ENCODE measurements at regions not wholly inside any gene's neighbourhood (a gene's known extent, or its start where the extent isn't known, plus 50 kb on each side); places are given as distances from the start of the nearest gene placed in this dataset.

DNA sequence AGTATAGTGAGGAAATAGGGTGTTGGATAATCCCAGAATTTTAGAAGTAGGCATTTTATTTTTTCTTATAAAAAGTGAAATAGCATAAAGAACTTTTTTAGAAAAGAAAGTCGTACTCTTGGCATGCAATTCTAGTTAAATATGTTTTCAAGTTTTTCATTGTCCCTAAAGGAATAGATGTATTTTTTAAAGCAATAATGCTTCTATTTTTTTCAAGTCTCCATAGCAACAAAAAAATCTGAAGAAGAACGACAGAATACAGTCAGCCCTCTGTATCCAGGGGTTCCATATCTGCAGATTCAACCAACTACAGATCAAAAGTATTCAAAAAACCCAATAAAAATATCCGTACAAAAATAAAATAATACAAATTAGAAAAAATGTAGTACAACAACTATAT lies 538.2 kb downstream of the GLUD2 start:
- no peak overlapping the region for H3K9ac ChIP-seq (ENCODE audit: control insufficient read depth, extremely low read depth, insufficient read depth, low read length)
- no peaks in the 10 kb centered on the region for H4K20me1 ChIP-seq (ENCODE audit: control insufficient read depth, extremely low read depth, insufficient read depth, low read length)
- H3K4me2 ChIP-seq (ENCODE audit: control insufficient read depth, extremely low read depth, insufficient read depth, low read depth, low read length): no peak overlapping the region
- H3K4me3 ChIP-seq (ENCODE audit: control insufficient read depth in 2 of 3, extremely low read depth in 1 of 3, insufficient read depth in 2 of 3, low read depth in 1 of 3, low read length in 3 of 3): no peak overlapping the region
- H3K27ac ChIP-seq (ENCODE audit: control insufficient read depth, insufficient read depth, low read length): no peak overlapping the region
- no peaks in the 10 kb centered on the region for H3K27me3 ChIP-seq (ENCODE audit: control insufficient read depth, extremely low read depth, insufficient read depth, low read length)
- H3K36me3 ChIP-seq (ENCODE audit: control insufficient read depth in 2 of 2, extremely low read depth in 1 of 2, insufficient read depth in 2 of 2, low read length in 2 of 2): no peaks in the 10 kb centered on the region
- FAIRE-seq (no peak), DNase-seq (ENCODE audit: low read depth, low spot score) (no peak)
- no peak overlapping the region for H2AFZ ChIP-seq (ENCODE audit: control insufficient read depth, low read length)
- H3K79me2 ChIP-seq (ENCODE audit: control insufficient read depth, insufficient read depth, low read length): no peaks in the 10 kb centered on the region
- H3K9me3 ChIP-seq (ENCODE audit: control insufficient read depth, low read depth, low read length): no peaks in the 10 kb centered on the region
- H3K4me1 ChIP-seq (ENCODE audit: control insufficient read depth, extremely low read depth, insufficient read depth, low read length): no peaks in the 10 kb centered on the region
- dilution Hi-C loops (cut with MboI; ENCODE audit: extremely low pct_ligation_motif_present, low sequenced_read_pairs): no loop called here
- no peaks in the 10 kb centered on the region for H3K9me1 ChIP-seq (ENCODE audit: control insufficient read depth, extremely low read depth, insufficient read depth, low read length)
- TF ChIP-seq, protein P1, sequence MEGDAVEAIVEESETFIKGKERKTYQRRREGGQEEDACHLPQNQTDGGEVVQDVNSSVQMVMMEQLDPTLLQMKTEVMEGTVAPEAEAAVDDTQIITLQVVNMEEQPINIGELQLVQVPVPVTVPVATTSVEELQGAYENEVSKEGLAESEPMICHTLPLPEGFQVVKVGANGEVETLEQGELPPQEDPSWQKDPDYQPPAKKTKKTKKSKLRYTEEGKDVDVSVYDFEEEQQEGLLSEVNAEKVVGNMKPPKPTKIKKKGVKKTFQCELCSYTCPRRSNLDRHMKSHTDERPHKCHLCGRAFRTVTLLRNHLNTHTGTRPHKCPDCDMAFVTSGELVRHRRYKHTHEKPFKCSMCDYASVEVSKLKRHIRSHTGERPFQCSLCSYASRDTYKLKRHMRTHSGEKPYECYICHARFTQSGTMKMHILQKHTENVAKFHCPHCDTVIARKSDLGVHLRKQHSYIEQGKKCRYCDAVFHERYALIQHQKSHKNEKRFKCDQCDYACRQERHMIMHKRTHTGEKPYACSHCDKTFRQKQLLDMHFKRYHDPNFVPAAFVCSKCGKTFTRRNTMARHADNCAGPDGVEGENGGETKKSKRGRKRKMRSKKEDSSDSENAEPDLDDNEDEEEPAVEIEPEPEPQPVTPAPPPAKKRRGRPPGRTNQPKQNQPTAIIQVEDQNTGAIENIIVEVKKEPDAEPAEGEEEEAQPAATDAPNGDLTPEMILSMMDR (optimal IDR thresholded peaks at IDR 0.05 in 1 of 3, IDR thresholded peaks at IDR 0.05 in 1 of 3, conservative IDR thresholded peaks at IDR 0.05 in 1 of 3; ENCODE audit: extremely low read depth in 1 of 3, insufficient read depth in 2 of 3, low read length in 3 of 3): no peak
- TF ChIP-seq EZH2 (IDR thresholded peaks at IDR 0.05; ENCODE audit: low read length): no peak

DNA sequence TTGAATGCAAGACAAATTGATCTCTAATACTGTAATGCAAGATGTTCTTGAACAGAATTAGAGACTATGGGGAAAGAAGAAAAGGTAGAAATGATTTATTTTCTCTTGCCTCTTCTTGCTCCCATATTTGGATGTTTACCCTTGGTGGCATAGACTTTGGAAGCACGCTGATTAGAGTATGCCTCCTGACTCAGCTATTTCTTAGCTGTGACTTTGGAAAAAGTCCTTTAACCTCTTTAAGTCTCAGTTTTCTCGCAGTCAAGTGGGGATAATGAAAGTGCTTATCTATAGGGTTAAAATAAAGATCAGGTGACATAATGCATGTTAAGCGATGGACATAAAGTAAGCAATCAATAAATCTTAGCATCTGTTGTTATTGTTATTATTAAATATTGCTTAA lies 545.5 kb downstream of the GLUD2 start:
- FAIRE-seq: no peak

More for the DNA sequence above, 545.5 kb downstream of the GLUD2 start:
- Histone ChIP-seq H3K79me2 (ENCODE audit: control insufficient read depth, insufficient read depth, low read length) (no peaks in the 10 kb centered on the region), H2AFZ (ENCODE audit: control insufficient read depth, low read length) (no peak overlapping the region), H3K9me1 (ENCODE audit: control insufficient read depth, extremely low read depth, insufficient read depth, low read length) (no peaks in the 10 kb centered on the region), H3K9me3 (ENCODE audit: control insufficient read depth, low read depth, low read length) (no peaks in the 10 kb centered on the region), H3K9ac (ENCODE audit: control insufficient read depth, extremely low read depth, insufficient read depth, low read length) (no peak overlapping the region), H3K27ac (ENCODE audit: control insufficient read depth, insufficient read depth, low read length) (no peak overlapping the region), H3K27me3 (ENCODE audit: control insufficient read depth, extremely low read depth, insufficient read depth, low read length) (no peaks in the 10 kb centered on the region), H3K4me1 (ENCODE audit: control insufficient read depth, extremely low read depth, insufficient read depth, low read length) (no peaks in the 10 kb centered on the region), H4K20me1 (ENCODE audit: control insufficient read depth, extremely low read depth, insufficient read depth, low read length) (no peaks in the 10 kb centered on the region), H3K36me3 (ENCODE audit: control insufficient read depth in 2 of 2, extremely low read depth in 1 of 2, insufficient read depth in 2 of 2, low read length in 2 of 2) (no peaks in the 10 kb centered on the region), H3K4me2 (ENCODE audit: control insufficient read depth, extremely low read depth, insufficient read depth, low read depth, low read length) (no peak overlapping the region), H3K4me3 (ENCODE audit: control insufficient read depth in 2 of 3, extremely low read depth in 1 of 3, insufficient read depth in 2 of 3, low read depth in 1 of 3, low read length in 3 of 3) (no peak overlapping the region)
- dilution Hi-C loops (cut with MboI; ENCODE audit: extremely low pct_ligation_motif_present, low sequenced_read_pairs): no loop called here
- TF ChIP-seq EZH2 (IDR thresholded peaks at IDR 0.05; ENCODE audit: low read length): no peak
- TF ChIP-seq, protein P1 (optimal IDR thresholded peaks at IDR 0.05 in 1 of 3, IDR thresholded peaks at IDR 0.05 in 1 of 3, conservative IDR thresholded peaks at IDR 0.05 in 1 of 3; ENCODE audit: extremely low read depth in 1 of 3, insufficient read depth in 2 of 3, low read length in 3 of 3): no peak
- no peak for DNase-seq (ENCODE audit: low read depth, low spot score)

Measured in keratinocyte (primary cell).